Spleen (tissue), 7 donors: ENCODE measurements at regions not wholly inside any gene's neighbourhood (a gene's known extent, or its start where the extent isn't known, plus 50 kb on each side); places are given as distances from the start of the nearest gene placed in this dataset.

Experiments
- POLR2A ChIP-seq, 3 donors: fragments of 450-650 bp; IDR thresholded peaks; one replicate each; pipeline ENCODE4 v1.5.1; 2017; ENCODE audit warnings: antibody characterized with exemption in 3 of 3, mild to moderate bottlenecking in 1 of 3
- POLR2AphosphoS5 ChIP-seq, 3 donors: sonication (generic); formaldehyde crosslinking; IDR thresholded peaks; one replicate each; pipeline ENCODE4 v1.5.1; 2017; ENCODE audit warnings: antibody characterized with exemption in 3 of 3
- TF ChIP-seq, protein P1 (sequence below), 11 experiments: fragments of 200-600 bp in 7 of 11; fragments of 450-650 bp in 4 of 11; sonication (generic) in 4 of 11; IDR thresholded peaks in 8 of 11; conservative IDR thresholded peaks in 3 of 11; 1 replicate in 7 of 11; 2 replicates in 4 of 11; pipeline versions ENCODE4 v1.4.0 to v1.8.0; 2016 to 2021; ENCODE audit warnings: antibody characterized with exemption in 11 of 11, inconsistent platforms in 4 of 11, mild to moderate bottlenecking in 1 of 11
- donor health status: DM: no; HTN: no; CAD: no; lungs with moderate emphysema.
- donor health status: DM: no; HTN: no; CAD: no.
- donor health status: DM: no; HTN: no; CAD: no.

DNA sequence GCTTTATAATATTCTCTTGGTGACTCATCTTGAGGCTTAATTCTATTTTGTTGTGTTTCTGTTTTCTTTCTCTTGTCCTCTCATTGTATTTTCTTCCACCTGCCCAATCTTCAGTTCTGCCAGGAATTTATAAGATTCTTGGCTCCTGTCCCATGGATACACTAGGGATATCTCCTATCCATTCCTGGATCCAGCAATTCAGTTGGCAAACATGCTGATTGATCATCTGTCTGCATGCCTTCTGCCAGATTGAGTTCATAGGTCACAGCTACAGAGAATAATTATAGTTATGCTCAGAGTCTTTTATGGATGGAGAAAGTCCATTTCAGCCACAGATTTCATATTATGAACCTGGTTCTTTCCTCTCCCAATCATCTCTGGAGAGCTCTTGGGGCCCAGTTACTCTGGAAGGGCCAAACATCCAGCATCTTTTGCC lies 140.4 kb upstream of the MAGI2 start:
- TF ChIP-seq, protein P1, sequence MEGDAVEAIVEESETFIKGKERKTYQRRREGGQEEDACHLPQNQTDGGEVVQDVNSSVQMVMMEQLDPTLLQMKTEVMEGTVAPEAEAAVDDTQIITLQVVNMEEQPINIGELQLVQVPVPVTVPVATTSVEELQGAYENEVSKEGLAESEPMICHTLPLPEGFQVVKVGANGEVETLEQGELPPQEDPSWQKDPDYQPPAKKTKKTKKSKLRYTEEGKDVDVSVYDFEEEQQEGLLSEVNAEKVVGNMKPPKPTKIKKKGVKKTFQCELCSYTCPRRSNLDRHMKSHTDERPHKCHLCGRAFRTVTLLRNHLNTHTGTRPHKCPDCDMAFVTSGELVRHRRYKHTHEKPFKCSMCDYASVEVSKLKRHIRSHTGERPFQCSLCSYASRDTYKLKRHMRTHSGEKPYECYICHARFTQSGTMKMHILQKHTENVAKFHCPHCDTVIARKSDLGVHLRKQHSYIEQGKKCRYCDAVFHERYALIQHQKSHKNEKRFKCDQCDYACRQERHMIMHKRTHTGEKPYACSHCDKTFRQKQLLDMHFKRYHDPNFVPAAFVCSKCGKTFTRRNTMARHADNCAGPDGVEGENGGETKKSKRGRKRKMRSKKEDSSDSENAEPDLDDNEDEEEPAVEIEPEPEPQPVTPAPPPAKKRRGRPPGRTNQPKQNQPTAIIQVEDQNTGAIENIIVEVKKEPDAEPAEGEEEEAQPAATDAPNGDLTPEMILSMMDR (IDR thresholded peaks at IDR 0.05 in 8 of 11, conservative IDR thresholded peaks at IDR 0.05 in 3 of 11) = no peak
- TF ChIP-seq POLR2A (IDR thresholded peaks at IDR 0.05) = no peak
- no peak for TF ChIP-seq POLR2AphosphoS5 (IDR thresholded peaks at IDR 0.05)
